ENCODE measurements at regions not wholly inside any gene's neighbourhood (a gene's known extent, or its start where the extent isn't known, plus 50 kb on each side); places are given as distances from the start of the nearest gene placed in this dataset.

GRCh38 chr13:54445865-54446264 lies 1417.3 kb downstream of the OLFM4 start:
- H3K27me3 ChIP-seq = no peaks in the 10 kb centered on the region
- no peak overlapping the region for H3K27ac ChIP-seq
- H3K9me3 ChIP-seq = peaks cover 0 to 3% (median 0%) of the 10 kb centered on the region in 4 donors
- no peak overlapping the region for H3K4me3 ChIP-seq
- no peak for DNase-seq (ENCODE audit: low spot score in 2 of 2)
- no peaks in the 10 kb centered on the region for H3K36me3 ChIP-seq
- no peak for TF ChIP-seq EP300 (IDR thresholded peaks at IDR 0.05)
- TF ChIP-seq CTCF (IDR thresholded peaks at IDR 0.05) = no peak
- TF ChIP-seq POLR2A (IDR thresholded peaks at IDR 0.05) = no peak
- no peaks in the 10 kb centered on the region for H3K4me1 ChIP-seq

GRCh38 chr13:54449922-54450321 lies 1421.3 kb downstream of the OLFM4 start:
- 91 to 93% methylated on average over 1 of the region's 1 CpG for WGBS, 2 donors
- H3K27me3 ChIP-seq = no peaks in the 10 kb centered on the region
- no peaks in the 10 kb centered on the region for H3K36me3 ChIP-seq
- TF ChIP-seq CTCF (IDR thresholded peaks at IDR 0.05) (no peak), EP300 (IDR thresholded peaks at IDR 0.05) (no peak), POLR2A (IDR thresholded peaks at IDR 0.05) (no peak)
- no peak overlapping the region for H3K27ac ChIP-seq
- no peaks in the 10 kb centered on the region for H3K4me1 ChIP-seq
- no peak overlapping the region for H3K4me3 ChIP-seq
- DNase-seq (ENCODE audit: low spot score in 2 of 2) = no peak
- peaks cover 0 to 5% (median 0%) of the 10 kb centered on the region in 4 donors for H3K9me3 ChIP-seq

- no peak for DNase-seq (ENCODE audit: low spot score in 2 of 2)
- peaks cover 0 to 3% (median 0%) of the 10 kb centered on the region in 4 donors for H3K9me3 ChIP-seq
- H3K27me3 ChIP-seq = no peaks in the 10 kb centered on the region
- no peaks in the 10 kb centered on the region for H3K4me1 ChIP-seq
- H3K36me3 ChIP-seq = no peaks in the 10 kb centered on the region
- H3K4me3 ChIP-seq = no peak overlapping the region
- WGBS, 2 donors = 90 to 97% methylated on average over 1 of the region's 1 CpG
- no peak for TF ChIP-seq POLR2A (IDR thresholded peaks at IDR 0.05)
- TF ChIP-seq CTCF (IDR thresholded peaks at IDR 0.05) = no peak
- no peak for TF ChIP-seq EP300 (IDR thresholded peaks at IDR 0.05)
- no peak overlapping the region for H3K27ac ChIP-seq
These were observed 1455.6 kb downstream of the OLFM4 start for GRCh38 chr13:54484166-54484565.

GRCh38 chr13:54486421-54487166 lies 1458.0 kb downstream of the OLFM4 start:
- H3K4me1 ChIP-seq = no peaks in the 10 kb centered on the region
- no peak overlapping the region for H3K27ac ChIP-seq
- H3K27me3 ChIP-seq = no peaks in the 10 kb centered on the region
- no peaks in the 10 kb centered on the region for H3K36me3 ChIP-seq
- DNase-seq (ENCODE audit: low spot score in 2 of 2) = no peak
- no peak overlapping the region for H3K4me3 ChIP-seq
- no peak for TF ChIP-seq EP300 (IDR thresholded peaks at IDR 0.05)
- TF ChIP-seq CTCF (IDR thresholded peaks at IDR 0.05) = no peak
- TF ChIP-seq POLR2A (IDR thresholded peaks at IDR 0.05) = no peak
- WGBS, 2 donors = 82 to 83% methylated on average over 7 of the region's 7 CpGs
- peaks cover 0 to 3% (median 0%) of the 10 kb centered on the region in 4 donors for H3K9me3 ChIP-seq

- H3K27ac ChIP-seq = no peak overlapping the region
- TF ChIP-seq POLR2A (IDR thresholded peaks at IDR 0.05) = no peak
- TF ChIP-seq CTCF (IDR thresholded peaks at IDR 0.05) = no peak
- TF ChIP-seq EP300 (IDR thresholded peaks at IDR 0.05) = no peak
- WGBS, 2 donors = 91 to 97% methylated on average over 1 of the region's 1 CpG
- H3K9me3 ChIP-seq = peaks cover 0 to 6% (median 0%) of the 10 kb centered on the region in 4 donors
- no peaks in the 10 kb centered on the region for H3K27me3 ChIP-seq
- no peaks in the 10 kb centered on the region for H3K36me3 ChIP-seq
- H3K4me1 ChIP-seq = no peaks in the 10 kb centered on the region
- H3K4me3 ChIP-seq = no peak overlapping the region
- no peak for DNase-seq (ENCODE audit: low spot score in 2 of 2)
These were observed 1460.7 kb downstream of the OLFM4 start for GRCh38 chr13:54489359-54489758.

All from tibial nerve (tissue), 4 donors.